HG03196 (cell line): ENCODE measurements at regions not wholly inside any gene's neighbourhood (a gene's known extent, or its start where the extent isn't known, plus 50 kb on each side); places are given as distances from the start of the nearest gene placed in this dataset.

Experiments
- ATAC-seq: cut with Tn5 transposase; IDR thresholded peaks from one replicate; pipeline ENCODE4 v1.9.1; 2021; ENCODE audit not compliant: unreplicated experiment

DNA sequence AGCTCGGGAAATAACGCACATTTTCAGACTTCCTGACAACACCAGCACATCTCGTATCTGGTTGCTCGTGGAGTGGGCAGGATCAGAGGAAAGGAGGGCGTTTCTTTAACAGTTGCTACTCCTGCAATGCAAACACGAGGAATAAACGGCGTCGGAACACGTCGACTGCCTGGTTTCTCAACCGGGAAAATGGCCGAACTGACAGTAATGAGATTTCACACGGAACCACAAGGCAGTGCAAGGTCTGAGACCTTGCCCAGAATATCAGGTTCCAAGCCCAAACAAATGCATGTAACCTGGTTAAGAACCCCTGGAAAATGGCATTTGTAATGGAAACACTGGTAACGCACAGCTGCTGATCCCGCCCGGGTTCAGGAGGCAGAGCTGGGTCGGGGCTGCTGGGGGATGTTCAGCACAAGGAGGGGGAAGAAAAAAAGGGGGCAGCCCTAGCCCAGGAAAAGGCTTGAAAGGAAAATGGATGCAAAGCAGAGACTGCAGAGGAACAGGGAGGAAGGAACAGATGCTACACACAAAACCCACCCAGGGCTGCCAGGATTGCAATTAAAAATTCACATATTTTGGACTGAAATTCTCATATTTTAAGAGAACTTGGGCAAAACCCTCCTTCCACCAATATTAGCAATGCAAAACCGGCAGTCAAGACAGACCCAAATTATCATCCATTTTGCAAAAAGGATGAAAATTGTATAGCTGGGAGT is 61.6 kb upstream of the KLHL29 start:
- ATAC-seq, result no peak

- ATAC-seq, result no peak
Measured at GRCh38 chr2:23323917-23324680, 60.9 kb upstream of the KLHL29 start.

- ATAC-seq, result no peak
Measured at GRCh38 chr2:23326330-23326729, 58.6 kb upstream of the KLHL29 start.

GRCh38 chr2:23327416-23327815 is 57.6 kb upstream of the KLHL29 start:
- no peak for ATAC-seq

- ATAC-seq, result no peak
Measured at GRCh38 chr2:23327887-23328286, 57.1 kb upstream of the KLHL29 start.

DNA sequence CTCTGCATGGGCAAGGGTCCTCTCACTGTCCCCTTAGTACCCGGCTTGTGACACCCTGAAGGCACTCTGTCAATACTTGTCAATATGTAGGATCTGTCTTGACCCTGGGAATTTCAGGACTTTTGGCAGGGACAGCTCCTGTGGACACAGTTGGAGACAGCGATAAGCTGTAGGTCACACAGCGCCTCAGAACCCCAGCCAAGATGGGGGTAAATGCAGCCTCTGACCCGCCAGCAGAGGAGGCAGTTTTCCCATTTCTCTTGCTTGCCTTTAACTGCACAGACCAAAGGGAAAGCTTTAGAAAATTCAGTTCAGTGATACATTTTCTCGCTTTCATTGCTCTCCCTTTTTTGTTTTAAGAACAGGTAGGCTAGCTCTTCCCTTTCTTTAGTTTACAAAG is 54.8 kb upstream of the KLHL29 start:
- no peak for ATAC-seq
